AG20443 (cell line): ENCODE measurements at regions not wholly inside any gene's neighbourhood (a gene's known extent, or its start where the extent isn't known, plus 50 kb on each side); places are given as distances from the start of the nearest gene placed in this dataset.
"Not testable (repeated sequence)": the region's sequence is repeated elsewhere in the genome, so short reads cannot be mapped to it uniquely, and the experiment has no call there.

Source experiments
- DNase-seq: peaks from one replicate; pipeline ENCODE4 v3.0.0; 2012; ENCODE audit warnings: low spot score, mixed read lengths

DNA sequence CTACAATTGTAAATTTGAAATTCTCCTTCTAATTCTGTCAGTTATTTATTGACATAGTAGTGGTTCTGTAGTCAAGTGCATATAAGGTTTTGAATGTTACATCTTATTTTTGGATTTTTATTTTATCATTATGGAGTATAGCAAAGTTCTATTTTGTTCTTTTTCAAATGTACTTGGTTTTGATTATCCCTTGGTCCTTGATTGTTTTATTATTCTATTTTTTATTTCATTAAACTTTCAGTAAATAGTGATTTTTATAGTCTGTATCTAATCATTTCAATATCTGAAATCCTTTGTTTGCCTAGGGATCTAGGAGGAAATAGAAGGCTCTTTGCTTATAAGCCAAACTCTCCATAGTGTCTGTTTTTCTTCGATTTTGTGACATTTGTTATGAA is 87.8 kb downstream of the HFE start:
- no peak for DNase-seq

DNA sequence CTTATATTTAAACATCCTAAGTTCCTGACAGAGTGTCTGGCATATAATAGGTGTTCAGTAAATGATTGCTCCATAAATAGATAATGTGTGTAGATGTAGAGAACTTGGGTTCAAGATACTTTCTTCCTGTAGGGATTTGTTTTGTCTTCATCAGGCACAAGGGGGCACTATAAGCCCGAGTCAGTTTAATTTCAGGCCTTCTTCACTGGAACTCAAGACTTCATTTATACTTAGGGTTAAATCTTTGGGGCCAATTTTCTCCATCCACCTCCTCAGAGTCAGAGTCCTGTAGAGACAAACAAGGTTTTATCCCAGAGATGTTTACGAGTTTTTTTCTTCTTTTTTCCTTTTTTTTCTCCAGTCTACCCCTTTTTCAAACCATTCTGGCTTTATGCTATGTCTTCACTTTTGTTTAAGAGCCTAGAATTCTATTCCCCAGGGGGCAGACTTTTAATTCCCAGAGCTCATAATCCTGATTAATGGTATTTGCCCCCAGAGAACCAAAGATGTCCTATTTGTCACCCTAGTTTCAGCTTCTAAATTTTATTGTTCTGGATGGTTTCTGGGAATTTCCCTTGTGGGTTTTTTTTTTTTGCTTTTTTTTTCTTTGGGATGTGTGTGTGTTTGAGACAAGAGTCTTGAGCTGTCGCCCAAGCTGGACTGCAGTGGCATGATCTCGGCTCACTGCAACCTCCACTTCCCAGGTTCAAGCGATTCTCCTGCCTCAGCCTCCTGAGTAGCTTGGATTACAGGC is 88.4 kb downstream of the HFE start:
- DNase-seq: peak; percentile 61

DNA sequence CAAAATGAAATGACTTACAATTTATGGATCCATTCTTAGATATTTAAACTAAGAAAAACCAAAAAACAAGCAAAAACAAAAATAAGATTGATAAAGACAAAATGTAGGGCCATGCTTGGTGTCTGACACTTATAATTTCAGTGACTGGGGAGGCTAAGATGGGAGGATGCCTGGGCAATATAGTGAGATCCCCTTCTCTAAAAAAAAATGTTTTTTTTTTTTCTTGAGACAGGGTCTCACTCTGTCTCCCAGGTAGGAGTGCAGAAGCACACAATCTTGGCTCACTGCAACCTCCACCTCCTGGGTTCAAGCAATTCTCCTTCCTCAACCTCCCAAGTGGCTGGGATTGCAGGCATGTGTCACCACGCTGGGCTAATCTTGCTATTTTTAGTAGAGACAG is 92.4 kb downstream of the HFE start:
- no peak for DNase-seq

DNA sequence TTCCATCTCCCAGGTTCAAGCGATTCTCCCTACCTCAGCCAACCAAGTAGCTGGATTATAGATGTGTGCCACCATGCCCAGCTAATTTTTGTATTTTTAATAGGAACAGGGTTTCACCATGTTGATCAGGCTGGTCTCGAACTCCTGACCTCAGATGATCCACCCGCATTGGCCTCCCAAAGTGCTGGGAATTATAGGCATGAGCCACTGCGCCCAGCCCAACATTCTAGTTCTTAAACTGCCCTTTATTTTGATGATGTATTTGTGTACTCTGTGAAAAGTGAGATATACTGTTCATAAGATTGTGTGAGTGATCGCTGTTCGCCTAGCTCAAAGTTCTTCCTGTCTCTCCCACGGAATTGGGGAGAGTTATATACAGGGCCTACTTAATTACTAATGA is 93.1 kb downstream of the HFE start:
- no peak for DNase-seq

DNA sequence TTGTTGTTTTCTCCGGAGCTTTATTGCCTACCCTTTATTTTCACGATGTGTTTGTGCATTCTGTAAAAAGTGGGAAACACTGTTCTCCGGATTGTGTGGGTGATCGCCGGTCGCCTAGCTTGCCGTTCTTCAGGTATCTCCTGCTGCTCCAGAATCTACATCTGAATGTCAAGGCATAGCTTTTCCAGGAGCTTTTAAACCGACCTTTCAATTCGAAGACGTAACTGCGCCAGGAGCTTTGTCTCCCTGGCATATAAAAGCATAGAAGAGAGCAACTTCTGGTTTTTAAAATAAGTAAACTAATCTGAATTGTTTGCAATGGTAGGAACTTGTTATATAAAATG is 96.0 kb downstream of the HFE start:
- no peak for DNase-seq

DNA sequence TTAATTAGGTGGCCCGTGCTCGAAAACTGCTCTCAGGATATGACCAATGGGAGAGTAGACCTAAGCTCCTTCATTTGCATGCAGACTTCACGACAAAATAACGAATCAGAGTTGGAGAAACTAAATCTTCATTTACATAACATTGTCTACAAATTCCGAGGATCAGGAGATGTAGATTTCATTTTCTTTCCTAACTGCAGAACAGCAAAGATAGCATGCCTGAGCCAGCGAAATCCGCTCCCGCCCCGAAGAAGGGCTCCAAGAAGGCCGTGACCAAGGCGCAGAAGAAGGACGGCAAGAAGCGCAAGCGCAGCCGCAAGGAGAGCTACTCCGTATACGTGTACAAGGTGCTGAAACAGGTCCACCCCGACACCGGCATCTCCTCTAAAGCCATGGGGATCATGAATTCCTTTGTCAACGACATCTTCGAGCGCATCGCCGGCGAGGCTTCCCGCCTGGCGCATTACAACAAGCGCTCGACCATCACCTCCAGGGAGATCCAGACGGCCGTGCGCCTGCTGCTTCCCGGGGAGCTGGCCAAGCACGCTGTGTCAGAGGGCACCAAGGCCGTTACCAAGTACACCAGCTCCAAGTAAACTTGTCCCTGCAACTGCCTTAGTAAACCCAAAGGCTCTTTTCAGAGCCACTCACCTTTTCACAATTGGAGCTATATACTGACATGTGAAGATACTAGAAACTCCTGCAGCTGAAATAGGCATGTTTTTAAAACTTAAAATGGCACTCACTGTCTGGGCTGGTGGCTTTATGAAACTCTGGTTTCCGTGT is 96.5 kb downstream of the HFE start:
- peak; percentile 70 for DNase-seq

DNA sequence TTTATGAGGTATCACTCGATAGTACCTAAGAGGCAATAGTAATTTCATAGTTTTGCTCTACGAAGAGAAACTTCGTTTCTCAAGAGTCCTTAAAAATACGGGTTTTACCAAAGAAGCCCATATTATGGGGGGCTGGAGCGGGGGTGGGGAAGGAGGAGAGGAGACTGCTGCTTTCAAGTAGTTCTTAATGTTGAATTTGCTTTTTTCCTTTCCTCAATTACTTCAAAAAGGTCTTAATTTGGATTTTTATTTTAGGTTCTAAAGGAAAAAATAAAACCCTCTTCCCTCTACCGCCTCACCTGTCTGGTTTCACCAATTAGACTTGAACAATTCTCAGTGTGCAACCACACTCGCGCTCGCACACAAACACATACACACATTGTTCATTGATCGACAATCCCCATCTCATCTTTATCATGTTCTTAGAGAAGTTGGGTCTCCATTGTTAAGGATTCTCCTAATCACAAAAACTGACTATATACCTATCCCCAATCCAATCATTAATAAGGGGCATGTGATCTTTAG is 97.2 kb downstream of the HFE start:
- no peak for DNase-seq

DNA sequence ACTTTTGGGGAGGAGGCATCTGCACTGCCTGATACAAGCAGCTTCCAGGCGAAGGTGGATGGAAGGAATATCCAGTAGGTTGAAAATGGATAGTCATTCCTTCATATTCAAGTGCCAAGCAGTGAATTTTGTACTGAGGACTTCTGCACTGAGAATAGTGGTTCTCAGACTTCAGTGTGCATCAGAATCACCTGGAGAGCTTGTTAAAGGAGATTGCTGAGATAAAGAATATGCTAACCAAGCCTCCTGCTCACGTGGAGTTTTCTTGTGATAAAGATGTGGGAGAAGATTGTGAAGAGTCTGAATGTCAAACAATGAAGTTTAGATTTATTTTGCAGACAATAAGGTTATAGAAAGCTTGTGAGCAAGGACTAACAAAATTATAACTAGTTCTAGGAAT is 97.8 kb downstream of the HFE start:
- DNase-seq: no peak

DNA sequence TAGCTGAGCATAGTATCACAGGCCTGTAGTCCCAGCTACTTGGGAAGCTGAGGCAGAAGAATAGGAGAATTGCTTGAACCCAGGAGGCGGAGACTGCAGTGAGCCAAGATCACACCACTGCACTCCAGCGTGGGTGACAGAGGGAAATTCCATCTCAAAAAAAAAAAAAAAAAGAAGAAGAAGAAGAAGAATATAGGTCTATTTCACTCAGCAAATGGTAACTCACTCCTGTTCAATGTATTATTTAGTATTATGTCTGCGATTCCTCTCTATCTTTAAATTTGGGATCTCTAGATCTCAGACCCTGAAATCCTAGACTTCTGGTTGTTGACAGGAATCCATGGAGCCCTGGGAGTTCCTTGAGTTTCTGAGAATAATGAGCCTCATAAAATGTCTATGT is 98.6 kb downstream of the HFE start:
- no peak for DNase-seq

DNA sequence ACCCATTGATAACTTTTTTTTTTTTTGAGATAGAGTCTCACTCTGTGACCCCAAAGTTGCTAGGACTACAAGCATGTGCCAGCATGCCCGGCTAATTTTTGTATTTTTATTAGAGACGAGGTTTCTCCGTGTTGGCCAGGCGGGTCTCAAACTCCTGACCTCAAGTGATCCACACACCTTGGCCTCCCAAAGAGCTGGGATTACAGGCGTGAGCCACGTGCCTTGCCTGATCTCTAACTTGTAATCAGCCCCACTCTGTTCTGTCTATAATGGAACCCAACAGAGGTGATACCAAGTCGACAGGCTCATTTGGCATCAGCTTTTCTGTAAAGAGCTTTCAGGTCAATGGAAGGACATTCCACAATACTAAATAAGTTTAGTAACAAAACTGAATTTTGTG is 99.4 kb downstream of the HFE start:
- DNase-seq: no peak

DNA sequence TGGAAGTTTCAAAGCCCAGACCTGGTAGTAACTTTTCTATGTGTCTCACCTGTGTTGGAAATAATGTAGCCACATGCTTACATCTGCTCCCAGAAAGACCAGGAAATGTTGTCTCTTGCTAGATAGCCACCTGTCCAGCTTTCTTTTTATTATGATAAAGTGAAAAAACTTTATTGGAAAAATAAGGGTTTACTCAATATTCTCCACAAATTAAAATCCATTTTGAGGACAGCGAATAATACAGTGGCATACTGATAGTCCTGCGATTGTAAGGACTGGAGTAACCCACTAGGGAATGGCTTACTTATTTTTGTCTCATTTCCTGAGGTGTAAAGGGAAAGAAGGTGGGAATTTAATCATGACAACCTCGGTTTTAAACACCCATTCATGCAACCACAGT is 100.1 kb downstream of the HFE start:
- no peak for DNase-seq

DNA sequence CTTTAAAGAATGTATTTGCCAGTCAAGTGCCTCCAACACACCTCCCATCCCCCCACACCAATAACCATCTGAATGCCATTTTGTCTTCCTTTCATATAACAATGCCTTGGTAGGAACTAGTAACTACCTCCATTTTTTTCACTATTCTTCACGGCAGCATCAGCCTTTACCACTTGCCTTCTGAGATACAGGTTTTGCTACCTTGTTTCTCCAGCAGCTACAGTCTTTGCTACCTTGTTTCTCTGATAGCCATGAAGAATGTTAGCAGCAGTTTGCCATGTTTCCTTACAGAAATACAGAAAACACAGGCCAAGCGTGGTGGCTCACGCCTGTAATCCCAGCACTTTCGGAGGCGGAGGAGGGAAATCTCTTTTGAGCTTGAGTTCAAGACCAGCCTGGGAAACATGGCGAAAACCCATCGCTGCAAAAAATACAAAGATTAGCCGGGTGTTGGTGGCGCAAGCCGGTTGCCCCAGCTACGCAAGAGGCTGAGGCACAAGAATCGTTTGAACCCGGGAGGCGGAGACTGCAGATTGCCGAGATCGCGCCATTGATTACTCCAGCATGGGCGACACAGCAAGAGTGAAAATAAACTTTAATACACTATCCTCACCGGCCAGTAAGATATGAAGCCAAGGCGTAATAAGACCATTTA is 100.9 kb downstream of the HFE start:
- no peak for DNase-seq

DNA sequence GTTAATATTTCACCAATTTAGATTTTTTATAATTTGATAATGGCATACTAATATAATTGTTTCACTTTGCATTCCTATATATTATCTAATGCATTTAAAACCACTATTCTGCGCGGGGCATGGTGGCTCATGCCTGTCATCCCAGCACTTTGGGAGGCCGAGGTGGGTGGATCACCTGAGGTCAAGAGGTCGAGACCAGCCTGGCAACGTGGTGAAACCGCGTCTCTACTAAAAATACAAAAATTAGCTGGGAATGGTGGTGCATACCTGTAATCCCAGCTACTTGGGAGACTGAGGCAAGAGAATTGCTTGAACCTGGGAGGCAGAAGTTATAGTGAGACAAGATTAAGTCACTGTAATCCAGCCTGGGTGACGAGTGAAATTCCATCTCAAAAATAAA is 104.3 kb downstream of the HFE start:
- not testable (repeated sequence) for DNase-seq

DNA sequence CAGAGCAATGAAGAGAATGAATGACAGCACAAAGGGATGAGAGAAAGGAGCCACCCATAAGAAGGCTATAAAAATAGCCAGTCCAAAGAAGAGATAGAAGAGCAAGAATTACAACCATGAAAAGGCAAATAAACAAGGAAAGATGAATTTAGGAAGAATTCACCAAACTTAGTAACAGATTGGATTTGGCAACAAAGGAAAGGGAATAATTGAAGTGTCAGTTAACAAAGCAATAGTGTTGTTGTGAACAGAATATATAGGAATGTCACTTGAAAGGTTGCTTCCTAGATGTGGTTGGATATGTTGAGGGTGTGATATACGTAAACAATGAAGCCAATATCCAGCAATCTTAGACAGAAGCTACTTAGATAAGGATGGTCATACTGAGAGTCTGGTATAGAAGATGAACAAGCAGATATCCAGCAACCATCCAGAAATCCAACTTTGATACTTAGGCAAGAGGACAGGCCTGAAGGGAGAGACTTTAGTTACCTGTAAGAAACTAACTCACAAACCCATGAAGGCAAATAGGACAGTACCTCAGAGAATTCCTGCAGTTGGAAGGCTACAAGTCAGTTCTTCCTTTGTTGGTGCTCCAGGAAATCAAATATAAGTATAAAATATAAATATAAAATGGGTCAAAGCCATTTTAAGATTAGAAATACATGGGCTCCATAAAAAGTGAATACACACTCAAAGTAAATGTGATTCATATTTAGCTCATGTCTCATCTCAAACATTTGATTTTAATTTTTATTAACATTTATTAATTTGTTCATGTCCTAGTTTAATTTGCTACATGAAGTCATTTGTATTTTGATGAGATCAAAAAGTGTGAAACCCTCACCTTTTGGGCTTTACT is 106.5 kb downstream of the HFE start:
- no peak for DNase-seq

DNA sequence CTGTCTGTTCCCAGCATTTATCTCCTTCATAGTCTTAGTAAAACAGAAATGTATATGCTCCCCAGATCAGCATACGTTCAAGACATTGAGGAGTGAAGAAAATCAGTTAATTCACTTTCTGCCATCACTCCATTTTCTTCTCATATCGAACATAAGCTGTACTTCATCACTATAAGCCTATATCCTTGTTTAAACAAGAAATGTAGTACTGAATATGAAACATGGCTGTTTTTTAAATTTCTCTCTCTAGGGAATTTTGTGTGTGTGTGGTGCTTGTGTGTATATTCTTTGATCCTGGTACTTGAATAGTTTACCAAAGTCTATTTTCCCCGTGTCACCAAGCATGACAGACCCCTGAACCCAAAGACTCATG is 107.1 kb downstream of the HFE start:
- DNase-seq: no peak

DNA sequence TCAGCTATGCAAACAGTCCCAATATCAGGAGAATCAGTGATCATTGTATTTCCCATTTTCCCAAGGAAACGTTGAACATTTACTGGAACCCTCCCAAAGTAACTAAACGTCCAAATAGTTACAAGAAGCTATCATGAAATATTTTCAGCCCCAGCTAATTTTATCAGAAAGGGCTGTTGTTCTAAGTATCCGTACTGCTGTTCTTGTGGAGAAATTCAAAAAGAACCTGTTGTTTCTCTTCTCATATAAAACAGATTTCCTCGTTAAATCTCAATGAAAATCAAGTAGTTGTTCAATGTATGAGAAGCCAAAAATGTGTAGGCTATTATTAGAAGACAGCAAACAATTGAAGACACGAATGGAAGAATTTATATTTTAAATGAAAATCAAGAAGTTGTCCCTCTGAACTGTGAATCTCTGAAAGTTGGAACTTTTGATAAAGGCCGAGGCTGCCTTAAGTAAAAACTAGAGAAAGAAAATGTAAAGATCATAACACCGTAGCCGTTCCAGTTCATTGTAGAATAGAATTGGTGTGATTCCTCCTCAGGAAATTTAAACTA is 107.7 kb downstream of the HFE start:
- no peak for DNase-seq

DNA sequence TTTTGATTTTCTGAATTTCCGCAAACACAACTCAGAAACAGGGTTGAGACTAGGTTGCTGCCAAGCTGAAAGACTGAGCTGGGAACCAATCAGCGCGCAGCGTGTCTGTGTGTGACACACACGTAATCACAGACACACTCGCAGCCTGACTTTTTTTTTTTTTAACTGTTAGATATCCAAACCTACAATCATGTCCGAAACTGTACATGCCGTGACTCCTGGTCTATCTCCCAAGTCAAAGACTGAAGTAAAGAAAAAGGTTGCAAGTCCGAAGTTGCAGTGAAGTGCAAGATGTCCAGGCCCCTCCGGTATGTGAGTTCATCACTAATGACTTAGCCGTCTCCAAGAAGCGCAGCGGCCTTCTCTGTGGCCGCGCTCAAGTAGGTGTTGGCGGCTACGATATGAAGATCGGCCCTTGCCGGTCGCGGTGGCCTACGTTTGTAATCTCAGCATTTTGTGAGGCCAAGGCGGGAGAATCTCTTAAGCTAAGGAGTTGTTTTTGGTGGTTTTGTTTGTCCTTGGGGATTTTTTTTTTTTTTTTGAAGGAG is 108.2 kb downstream of the HFE start:
- peak; percentile 85 for DNase-seq

DNA sequence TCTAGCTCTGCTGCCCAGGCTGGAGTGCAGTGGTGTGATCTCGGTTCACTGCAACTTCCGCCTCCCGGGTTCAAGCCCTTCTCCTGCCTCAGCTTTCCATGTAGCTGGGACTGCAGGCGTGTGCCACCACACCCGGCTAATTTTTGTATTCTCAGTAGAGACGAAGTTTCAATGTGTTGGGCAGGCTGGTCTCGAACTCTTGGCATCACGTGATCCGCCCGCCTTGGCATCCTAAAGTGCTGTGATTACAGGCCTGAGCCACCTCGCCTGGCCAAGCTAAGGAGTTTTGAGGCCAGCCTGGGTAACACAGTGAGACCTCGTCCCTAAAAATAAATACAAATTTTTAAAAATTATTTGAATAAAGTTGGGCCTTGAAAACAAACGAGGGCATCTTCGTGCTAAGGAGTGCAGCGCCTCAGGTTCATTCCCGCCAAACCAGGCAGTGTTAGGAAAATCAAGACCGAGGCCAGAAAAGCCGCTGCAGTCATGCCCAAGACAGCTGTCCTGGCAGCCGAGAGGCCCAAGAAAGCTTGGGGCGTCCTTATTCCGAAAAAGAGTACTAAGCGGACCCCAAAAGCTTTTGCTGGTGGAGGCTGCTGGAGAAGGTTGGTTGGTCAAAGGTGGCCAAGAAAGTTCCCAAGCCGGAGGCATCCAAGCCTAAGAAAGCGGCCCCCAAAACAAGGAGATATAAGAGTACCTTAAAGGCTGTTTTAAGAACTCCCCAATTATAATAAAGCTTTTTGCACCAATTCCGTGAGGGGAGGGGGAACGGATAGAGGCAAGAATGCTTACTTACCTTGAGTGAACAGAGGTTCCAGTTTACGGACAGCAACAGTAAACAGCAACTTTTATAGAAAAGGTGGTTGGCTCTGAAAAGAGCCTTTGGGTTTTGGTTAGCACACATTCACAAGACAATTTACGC is 109.0 kb downstream of the HFE start:
- DNase-seq: no peak

DNA sequence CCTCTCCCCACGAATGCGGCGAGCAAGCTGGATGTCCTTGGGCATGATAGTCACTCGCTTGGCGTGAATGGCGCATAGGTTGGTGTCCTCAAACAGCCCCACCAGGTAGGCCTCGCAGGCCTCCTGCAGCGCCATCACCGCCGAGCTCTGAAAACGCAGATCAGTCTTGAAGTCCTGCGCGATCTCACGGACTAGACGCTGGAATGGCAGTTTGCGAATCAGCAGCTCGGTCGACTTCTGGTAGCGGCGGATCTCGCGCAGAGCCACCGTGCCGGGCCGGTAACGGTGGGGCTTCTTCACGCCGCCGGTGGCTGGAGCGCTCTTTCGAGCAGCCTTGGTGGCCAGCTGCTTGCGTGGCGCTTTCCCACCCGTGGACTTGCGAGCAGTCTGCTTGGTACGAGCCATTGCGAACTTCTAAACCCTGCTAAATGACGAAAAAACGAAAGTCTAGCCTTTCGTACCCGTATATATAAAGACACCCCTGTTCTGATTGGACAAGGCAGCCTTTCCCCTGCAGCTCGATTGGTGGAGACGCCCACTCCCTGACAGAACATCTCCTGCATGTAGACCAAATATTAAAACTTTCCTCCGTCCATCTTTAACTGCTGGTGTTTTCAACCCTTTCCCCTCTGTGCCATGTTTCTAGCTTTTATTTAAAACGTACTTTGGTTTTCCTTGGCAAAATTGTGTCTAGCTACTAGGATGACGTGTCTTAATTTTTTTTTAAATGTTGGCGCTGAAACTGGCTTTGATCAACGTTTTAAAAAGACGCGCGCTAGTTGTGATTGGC is 109.8 kb downstream of the HFE start:
- DNase-seq: peak; percentile 83

DNA sequence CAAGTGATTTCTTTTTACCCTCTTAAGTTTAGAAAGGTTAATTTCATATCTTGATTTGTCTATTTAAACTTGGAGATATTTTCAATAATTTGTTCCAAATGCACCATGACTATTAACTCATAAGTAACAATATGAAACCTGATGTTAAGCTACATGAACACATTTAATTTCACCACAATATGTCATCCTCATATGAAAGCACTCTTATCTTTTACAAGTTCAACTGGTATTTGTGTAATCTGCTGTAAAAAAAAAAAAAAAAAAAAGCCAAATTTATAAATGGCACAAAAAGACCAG is 110.4 kb downstream of the HFE start:
- DNase-seq: no peak
